K562 (cell line): ENCODE measurements at regions not wholly inside any gene's neighbourhood (a gene's known extent, or its start where the extent isn't known, plus 50 kb on each side); places are given as distances from the start of the nearest gene placed in this dataset.

Experiments used
- CREM ChIP-seq: IDR thresholded peaks from 2 replicates; pipeline ENCODE4 v1.6.1; 2014; ENCODE audit warnings: antibody characterized with exemption, low read depth
- EP300 ChIP-seq: IDR thresholded peaks from 2 replicates; pipeline ENCODE4 v1.6.1; 2012; ENCODE audit warnings: low read length, improper control_type of control experiment
- TSC22D4 ChIP-seq: fragments of 450-650 bp; IDR thresholded peaks from 2 replicates; pipeline ENCODE4 v1.6.1; 2016; ENCODE audit warnings: missing genetic modification characterization, missing biosample characterization, control low read depth
- ZBTB1 ChIP-seq: sonication (generic); formaldehyde crosslinking; IDR thresholded peaks from 2 replicates; pipeline ENCODE4 v1.8.1; 2023; ENCODE audit warnings: missing genetic modification reagents, low read depth, mild to moderate bottlenecking, borderline replicate concordance

- TF ChIP-seq EP300 (no peak), TSC22D4 (tag) (no peak), ZBTB1 (no peak), CREM (no peak)
Measured at GRCh38 chr10:18880530-18880929, 168.1 kb upstream of the MALRD1 start.
